AG04450 (cell line): ENCODE measurements at regions not wholly inside any gene's neighbourhood (a gene's known extent, or its start where the extent isn't known, plus 50 kb on each side); places are given as distances from the start of the nearest gene placed in this dataset.

Experiments used
- CTCF ChIA-PET: fragments of 300-600, 350-600 bp; formaldehyde crosslinking; extraction: SDS; loops from one replicate; lab custom pipeline; 2022; ENCODE audit warnings: antibody characterized with exemption, inconsistent platforms; lab: Charles Lee
- POLR2A ChIA-PET: fragments of 350-600 bp; formaldehyde crosslinking; extraction: SDS; loops from one replicate; lab custom pipeline; 2021; ENCODE audit warnings: antibody characterized with exemption, inconsistent platforms; lab: Yijun Ruan, JAX
- DNase-seq: peaks from one replicate; pipeline ENCODE4 v3.0.0-alpha.2; 2011; ENCODE audit warnings: low read depth, low spot score
- H3K27ac ChIP-seq: one replicate; pipeline ENCODE4 v1.5.1; 2012; ENCODE audit warnings: low read depth, low read length, control low read depth
- H3K27me3 ChIP-seq: one replicate; pipeline ENCODE4 v1.6.0; 2012; ENCODE audit warnings: low read length; ENCODE audit not compliant: control insufficient read depth, insufficient read depth
- H3K4me3 ChIP-seq: 2 replicates; pipeline ENCODE4 v1.5.1; 2011; ENCODE audit warnings: mild to moderate bottlenecking, low read depth, low read length, control low read depth
- H3K9me3 ChIP-seq: 2 replicates; pipeline ENCODE4 v1.5.1; 2012; ENCODE audit warnings: low read length; ENCODE audit not compliant: control insufficient read depth, insufficient read depth
- CTCF ChIP-seq: IDR thresholded peaks from 2 replicates; pipeline ENCODE4 v1.5.1; 2011; ENCODE audit warnings: low read depth, low read length, control low read depth, inconsistent platforms

GRCh38 chr7:1290026-1290678 lies 57.5 kb downstream of the UNCX start:
- DNase-seq = no peak
- no peak for TF ChIP-seq CTCF
- peaks cover 63% of the 10 kb centered on the region for H3K27me3 ChIP-seq
- ChIA-PET POLR2A (no interaction called here), CTCF (no interaction called here)
- peaks cover 3% of the 10 kb centered on the region; the same call in 1 of the 2 replicates for H3K9me3 ChIP-seq
- no peak overlapping the region for H3K27ac ChIP-seq
- peak overlapping the region; percentile 34 for H3K4me3 ChIP-seq

GRCh38 chr7:1290679-1291356 lies 58.1 kb downstream of the UNCX start:
- H3K27me3 ChIP-seq = peaks cover 66% of the 10 kb centered on the region
- H3K27ac ChIP-seq = no peak overlapping the region
- ChIA-PET POLR2A (no interaction called here), CTCF (no interaction called here)
- peak overlapping the region; percentile 34 for H3K4me3 ChIP-seq
- DNase-seq = no peak
- H3K9me3 ChIP-seq = peaks cover 6% of the 10 kb centered on the region; the same call in 1 of the 2 replicates
- peak; percentile 27; the same call in 1 of the 2 replicates for TF ChIP-seq CTCF

- H3K27ac ChIP-seq = no peak overlapping the region
- H3K4me3 ChIP-seq = no peak overlapping the region
- peaks cover 67% of the 10 kb centered on the region for H3K27me3 ChIP-seq
- TF ChIP-seq CTCF = no peak
- no peak for DNase-seq
- POLR2A ChIA-PET = no interaction called here
- H3K9me3 ChIP-seq = peaks cover 11% of the 10 kb centered on the region; the same call in 1 of the 2 replicates
- CTCF ChIA-PET = no interaction called here
Measured at GRCh38 chr7:1291357-1291689, 58.7 kb downstream of the UNCX start.

- H3K27ac ChIP-seq = no peak overlapping the region
- no peak for DNase-seq
- H3K9me3 ChIP-seq = peaks cover 11% of the 10 kb centered on the region; the same call in 1 of the 2 replicates
- peaks cover 71% of the 10 kb centered on the region for H3K27me3 ChIP-seq
- TF ChIP-seq CTCF = no peak
- ChIA-PET POLR2A (no interaction called here), CTCF (no interaction called here)
- no peak overlapping the region for H3K4me3 ChIP-seq
Measured at GRCh38 chr7:1291845-1292765, 59.4 kb downstream of the UNCX start.
